GM21423 (cell line): ENCODE measurements at regions not wholly inside any gene's neighbourhood (a gene's known extent, or its start where the extent isn't known, plus 50 kb on each side); places are given as distances from the start of the nearest gene placed in this dataset.
"Not testable (repeated sequence)": the region's sequence is repeated elsewhere in the genome, so short reads cannot be mapped to it uniquely, and the experiment has no call there.

Experiments
- ATAC-seq: cut with Tn5 transposase; IDR thresholded peaks from one replicate; pipeline ENCODE4 v1.9.1; 2021; ENCODE audit warnings: mild to moderate bottlenecking, moderate library complexity; ENCODE audit not compliant: unreplicated experiment

DNA sequence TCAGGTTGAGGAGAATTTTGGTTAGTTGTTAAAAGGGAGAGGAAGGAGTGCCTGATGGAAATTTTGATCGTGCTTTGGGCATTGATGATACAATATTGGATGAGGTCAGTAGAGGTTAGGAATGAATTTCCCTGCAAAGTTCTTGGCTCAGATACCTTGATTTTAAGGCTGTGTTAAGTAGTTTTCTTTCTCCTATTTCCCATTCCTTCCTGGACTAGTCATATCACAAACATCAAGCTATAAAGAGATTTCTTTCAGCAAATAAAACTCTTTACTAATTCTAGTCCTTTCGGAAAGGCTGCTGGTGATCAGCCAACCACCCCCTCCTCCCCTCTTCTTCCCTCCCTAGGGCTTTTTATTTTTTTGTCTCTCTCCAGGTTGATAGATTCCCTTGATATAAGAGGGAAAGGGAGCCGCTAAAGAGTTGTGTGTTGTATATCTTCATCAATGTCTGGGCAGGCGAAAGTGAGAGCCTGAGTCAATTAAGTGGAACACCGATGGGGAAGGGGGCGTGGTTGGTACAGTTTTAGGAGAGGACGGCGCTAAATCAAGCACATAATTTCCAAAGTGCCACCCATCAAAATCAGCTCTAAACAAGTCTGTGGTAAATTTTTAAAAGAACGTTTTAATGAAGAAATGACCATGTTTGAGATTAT is 100.1 kb upstream of the PLXNA2 start:
- no peak for ATAC-seq

- ATAC-seq: no peak
Observed at GRCh38 chr1:208347191-208347590, 103.0 kb upstream of the PLXNA2 start.

DNA sequence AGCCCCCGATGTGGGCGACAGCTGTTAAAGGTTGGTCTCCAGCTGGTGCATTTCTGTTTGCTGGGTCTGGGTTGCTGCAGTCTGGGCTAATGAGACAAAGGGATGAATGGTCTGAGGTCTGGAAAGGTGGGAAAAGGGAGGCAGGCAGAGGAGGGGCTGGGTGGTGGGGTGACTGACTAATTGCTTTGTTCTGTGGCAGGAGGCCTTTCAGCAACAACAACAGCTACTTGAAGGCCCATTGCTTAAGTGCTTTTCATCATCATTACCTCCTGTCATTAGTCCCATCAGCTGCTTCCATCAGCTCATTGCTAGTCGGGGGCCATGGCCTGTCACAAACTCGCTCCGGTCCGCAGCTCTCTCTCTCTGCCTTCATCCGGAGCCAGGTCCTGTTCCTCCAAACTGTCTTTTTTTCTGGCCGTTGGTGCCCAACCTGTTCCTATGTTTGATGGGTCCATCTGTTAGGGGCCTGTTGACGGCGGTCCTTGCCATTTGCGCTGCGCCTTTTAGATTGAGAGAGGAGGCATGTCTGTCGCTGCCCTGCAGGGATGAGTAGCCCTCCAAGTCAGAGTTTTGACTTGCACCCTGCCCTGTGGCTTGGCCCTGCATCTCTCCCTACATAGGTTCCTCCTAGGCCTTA is 105.6 kb upstream of the PLXNA2 start:
- no peak for ATAC-seq

GRCh38 chr1:208350815-208351214 is 106.6 kb upstream of the PLXNA2 start:
- ATAC-seq: no peak

- no peak for ATAC-seq
Observed at GRCh38 chr1:208351838-208352237, 107.7 kb upstream of the PLXNA2 start.

- ATAC-seq: not testable (repeated sequence)
Observed at GRCh38 chr1:208353797-208354196, 109.6 kb upstream of the PLXNA2 start.

GRCh38 chr1:208357644-208358507 is 113.7 kb upstream of the PLXNA2 start:
- ATAC-seq: no peak

DNA sequence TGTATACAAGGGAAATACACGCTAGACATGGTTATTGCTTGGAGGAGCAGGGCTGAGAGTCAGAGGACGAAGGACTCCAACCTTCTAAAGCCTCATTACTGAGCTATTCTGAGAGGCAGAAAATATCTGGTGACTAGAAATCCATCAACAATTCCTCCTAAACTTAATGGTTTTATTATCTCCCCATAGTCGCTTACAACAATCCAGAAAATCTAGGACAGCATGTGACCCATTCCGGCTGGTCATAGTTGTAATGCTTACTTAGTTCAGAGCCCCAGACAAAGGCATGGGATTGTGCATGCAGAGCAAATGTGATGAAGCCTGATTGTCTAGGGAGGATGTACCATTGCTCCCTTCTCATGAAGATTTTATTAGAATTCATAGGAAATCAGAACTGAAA is 114.5 kb upstream of the PLXNA2 start:
- no peak for ATAC-seq

DNA sequence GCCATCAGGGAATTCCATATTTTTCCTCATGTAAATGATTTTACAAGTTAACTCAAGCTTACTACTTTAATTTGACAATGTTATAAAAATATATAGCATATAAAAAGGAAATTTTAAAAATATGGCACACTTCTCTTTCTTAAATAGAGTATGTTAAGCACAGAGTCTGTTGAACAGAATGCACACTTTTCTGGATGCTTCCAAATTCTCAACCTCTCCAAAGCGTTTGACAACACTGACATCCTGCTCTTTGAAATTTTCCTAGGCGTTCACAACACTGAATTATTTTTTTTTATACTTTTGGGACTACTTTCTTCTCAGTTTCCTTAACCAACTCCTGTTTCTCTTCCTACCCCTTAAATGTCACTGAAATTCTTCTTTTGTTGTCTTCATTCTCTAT is 117.8 kb upstream of the PLXNA2 start:
- no peak for ATAC-seq

- no peak for ATAC-seq
Observed at GRCh38 chr1:208366559-208366958, 122.4 kb upstream of the PLXNA2 start.

- ATAC-seq: no peak
Observed at GRCh38 chr1:208369045-208369444, 124.9 kb upstream of the PLXNA2 start.

DNA sequence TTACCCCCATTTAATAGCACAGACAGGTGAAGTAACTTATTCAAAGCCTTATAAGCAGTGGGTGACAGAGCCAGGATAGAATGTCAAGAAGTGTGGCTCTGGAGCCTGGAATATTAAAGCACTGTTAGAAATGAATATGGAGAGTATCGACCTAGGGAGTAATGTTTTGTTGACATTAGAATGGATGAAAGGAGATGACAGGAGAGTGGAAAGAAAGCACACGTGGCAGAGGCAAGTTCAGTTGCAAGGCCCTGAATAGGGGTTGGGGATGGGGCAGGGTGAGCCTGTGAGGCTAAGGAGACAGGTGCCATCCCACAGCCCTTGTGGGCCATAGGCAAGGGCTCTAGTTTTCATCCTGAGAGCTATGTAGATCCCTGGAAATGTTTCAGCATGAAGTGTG is 125.5 kb upstream of the PLXNA2 start:
- ATAC-seq: no peak

- ATAC-seq: no peak
Observed at GRCh38 chr1:208374391-208374941, 130.3 kb upstream of the PLXNA2 start.

GRCh38 chr1:208381481-208381880 is 137.3 kb upstream of the PLXNA2 start:
- no peak for ATAC-seq

GRCh38 chr1:208387908-208388811 is 144.0 kb upstream of the PLXNA2 start:
- no peak for ATAC-seq

GRCh38 chr1:208393416-208393815 is 149.2 kb upstream of the PLXNA2 start:
- no peak for ATAC-seq

DNA sequence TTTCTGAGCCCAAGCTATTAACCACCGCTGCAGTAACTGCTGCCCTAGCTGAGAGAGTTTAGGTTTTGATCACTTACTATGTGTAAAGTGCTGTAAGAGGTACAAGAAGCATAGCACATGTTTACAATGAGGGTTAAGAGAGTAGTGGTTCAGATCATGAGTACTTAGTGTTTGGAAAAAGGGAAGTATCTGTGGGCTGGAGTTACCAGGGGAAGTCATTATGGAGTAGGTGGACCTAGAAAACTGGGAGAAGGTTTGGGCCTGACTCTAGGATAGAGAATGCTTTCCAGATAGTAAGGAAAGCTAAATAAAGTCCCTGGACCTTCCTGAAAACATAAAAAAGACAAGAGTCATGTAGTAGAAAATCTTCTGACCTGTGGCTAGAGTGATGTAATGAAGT is 149.6 kb upstream of the PLXNA2 start:
- no peak for ATAC-seq

- no peak for ATAC-seq
Observed at GRCh38 chr1:208397286-208397685, 153.1 kb upstream of the PLXNA2 start.

GRCh38 chr1:208405014-208405413 is 160.8 kb upstream of the PLXNA2 start:
- no peak for ATAC-seq

DNA sequence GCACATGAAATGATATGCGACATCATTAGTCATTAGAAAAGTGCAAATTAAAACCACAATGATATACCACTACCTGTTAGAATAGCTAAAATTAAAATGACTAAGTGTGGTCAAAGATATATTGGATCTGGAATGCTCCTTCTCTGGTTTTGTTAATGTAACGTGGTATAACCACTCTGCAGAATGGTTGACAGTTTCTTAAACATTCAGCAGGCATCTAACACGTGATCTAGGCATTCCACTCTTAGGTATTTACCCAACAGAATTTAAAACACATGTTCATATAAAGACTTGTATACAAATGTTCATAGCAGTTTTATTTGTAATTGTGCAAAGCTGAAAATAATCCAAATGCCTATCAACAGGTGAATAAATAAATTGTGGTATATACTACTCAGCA is 165.0 kb upstream of the PLXNA2 start:
- ATAC-seq: no peak

GRCh38 chr1:208410409-208410808 is 166.2 kb upstream of the PLXNA2 start:
- no peak for ATAC-seq
